KMS-11 (cell line): ENCODE measurements at regions not wholly inside any gene's neighbourhood (a gene's known extent, or its start where the extent isn't known, plus 50 kb on each side); places are given as distances from the start of the nearest gene placed in this dataset.

Experiments used
- H2AFZ ChIP-seq: fragments of 200-600 bp; sonication (generic); 2 replicates; pipeline ENCODE4 v1.6.1; 2016; ENCODE audit warnings: antibody characterized with exemption, mixed run types, low read depth
- H3K27ac ChIP-seq: fragments of 200-600 bp; sonication (generic); 2 replicates; pipeline ENCODE4 v1.6.1; 2016; ENCODE audit warnings: mild to moderate bottlenecking, mixed run types
- H3K27me3 ChIP-seq: fragments of 200-600 bp; sonication (generic); 2 replicates; pipeline ENCODE4 v1.6.1; 2017; ENCODE audit warnings: mild to moderate bottlenecking, low read depth, mixed run types, moderate library complexity; ENCODE audit not compliant: insufficient read depth
- H3K36me3 ChIP-seq: fragments of 200-600 bp; sonication (generic); 2 replicates; pipeline ENCODE4 v1.6.1; 2017; ENCODE audit warnings: mild to moderate bottlenecking, mixed run types; ENCODE audit not compliant: insufficient read depth
- H3K4me1 ChIP-seq: fragments of 200-600 bp; sonication (generic); 2 replicates; pipeline ENCODE4 v1.6.1; 2016; ENCODE audit warnings: mild to moderate bottlenecking, low read depth, mixed run types; ENCODE audit not compliant: poor library complexity, severe bottlenecking
- H3K4me2 ChIP-seq: fragments of 200-600 bp; sonication (generic); 2 replicates; pipeline ENCODE4 v1.7.0; 2016; ENCODE audit warnings: mild to moderate bottlenecking, mixed run types
- H3K4me3 ChIP-seq: fragments of 200-600 bp; sonication (generic); IDR thresholded peaks from 2 replicates; pipeline ENCODE4 v1.6.1; 2017; ENCODE audit warnings: low read depth, low read length, mixed read lengths; ENCODE audit not compliant: insufficient read depth
- H3K79me2 ChIP-seq: fragments of 200-600 bp; sonication (generic); 2 replicates; pipeline ENCODE4 v1.6.1; 2016; ENCODE audit warnings: low read depth, mixed run types; ENCODE audit not compliant: insufficient read depth
- H3K9ac ChIP-seq: fragments of 200-600 bp; sonication (generic); 2 replicates; pipeline ENCODE4 v1.6.1; 2016; ENCODE audit warnings: mild to moderate bottlenecking, mixed run types
- H4K20me1 ChIP-seq: fragments of 200-600 bp; sonication (generic); 2 replicates; pipeline ENCODE4 v1.6.1; 2016; ENCODE audit warnings: mild to moderate bottlenecking, mixed run types; ENCODE audit not compliant: insufficient read depth
- TF ChIP-seq, protein P1 (sequence below): fragments of 200-600 bp; sonication (generic); conservative IDR thresholded peaks from 2 replicates; pipeline ENCODE4 v1.6.1; 2017; ENCODE audit warnings: low read depth, mild to moderate bottlenecking, antibody characterized with exemption, low read length, moderate library complexity, mixed read lengths

DNA sequence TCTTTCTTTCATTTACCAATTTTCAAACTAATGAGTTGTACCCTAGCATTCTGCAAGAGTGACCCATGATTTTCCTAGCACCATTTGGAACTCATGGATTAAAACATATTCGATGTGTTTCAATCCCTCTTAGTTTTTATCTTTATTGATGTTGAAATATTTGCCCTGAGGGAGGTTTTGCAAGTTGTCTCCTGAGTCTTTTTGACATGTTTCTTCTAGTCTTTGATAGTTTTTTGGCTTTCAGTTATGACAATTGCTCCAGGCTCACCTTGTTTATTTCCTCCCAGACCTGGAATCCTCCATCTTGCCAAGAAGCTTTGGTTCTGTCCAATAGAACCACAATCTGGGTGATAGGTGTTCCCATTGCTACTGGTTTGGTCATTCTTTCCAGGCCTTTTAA is 327.8 kb downstream of the WDR11 start:
- H3K27ac ChIP-seq, result no peak overlapping the region

DNA sequence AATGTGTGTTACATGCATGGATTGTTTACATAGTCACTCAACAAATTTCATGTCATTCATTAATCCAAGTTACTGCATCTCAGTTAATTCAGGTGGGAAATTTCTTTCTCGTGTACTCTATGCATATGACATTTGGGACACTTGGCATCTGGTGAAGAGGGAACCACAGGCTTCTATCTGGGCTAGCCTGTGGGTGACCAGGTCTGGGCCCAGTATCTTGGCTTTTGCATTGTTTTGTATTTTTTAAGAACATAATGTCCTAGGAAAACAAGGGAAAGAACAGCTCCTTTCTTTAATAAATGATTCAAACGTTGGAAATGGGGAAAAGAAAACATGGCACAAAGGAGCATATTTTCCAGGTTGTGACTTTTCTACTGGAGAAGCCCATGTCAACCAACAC is 331.1 kb downstream of the WDR11 start:
- H3K4me2 ChIP-seq, result no peak overlapping the region
- H3K9ac ChIP-seq, result no peak overlapping the region
- no peak overlapping the region for H3K27ac ChIP-seq
- TF ChIP-seq, protein P1, sequence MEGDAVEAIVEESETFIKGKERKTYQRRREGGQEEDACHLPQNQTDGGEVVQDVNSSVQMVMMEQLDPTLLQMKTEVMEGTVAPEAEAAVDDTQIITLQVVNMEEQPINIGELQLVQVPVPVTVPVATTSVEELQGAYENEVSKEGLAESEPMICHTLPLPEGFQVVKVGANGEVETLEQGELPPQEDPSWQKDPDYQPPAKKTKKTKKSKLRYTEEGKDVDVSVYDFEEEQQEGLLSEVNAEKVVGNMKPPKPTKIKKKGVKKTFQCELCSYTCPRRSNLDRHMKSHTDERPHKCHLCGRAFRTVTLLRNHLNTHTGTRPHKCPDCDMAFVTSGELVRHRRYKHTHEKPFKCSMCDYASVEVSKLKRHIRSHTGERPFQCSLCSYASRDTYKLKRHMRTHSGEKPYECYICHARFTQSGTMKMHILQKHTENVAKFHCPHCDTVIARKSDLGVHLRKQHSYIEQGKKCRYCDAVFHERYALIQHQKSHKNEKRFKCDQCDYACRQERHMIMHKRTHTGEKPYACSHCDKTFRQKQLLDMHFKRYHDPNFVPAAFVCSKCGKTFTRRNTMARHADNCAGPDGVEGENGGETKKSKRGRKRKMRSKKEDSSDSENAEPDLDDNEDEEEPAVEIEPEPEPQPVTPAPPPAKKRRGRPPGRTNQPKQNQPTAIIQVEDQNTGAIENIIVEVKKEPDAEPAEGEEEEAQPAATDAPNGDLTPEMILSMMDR, result no peak
- no peaks in the 10 kb centered on the region for H4K20me1 ChIP-seq
- H3K27me3 ChIP-seq, result no peaks in the 10 kb centered on the region
- no peak overlapping the region for H2AFZ ChIP-seq
- no peaks in the 10 kb centered on the region for H3K79me2 ChIP-seq
- H3K36me3 ChIP-seq, result no peaks in the 10 kb centered on the region
- no peak overlapping the region for H3K4me3 ChIP-seq
- no peaks in the 10 kb centered on the region for H3K4me1 ChIP-seq

More for the DNA sequence above, 327.8 kb downstream of the WDR11 start:
- no peak overlapping the region for H2AFZ ChIP-seq
- H3K9ac ChIP-seq, result no peak overlapping the region
- no peaks in the 10 kb centered on the region for H3K4me1 ChIP-seq
- TF ChIP-seq, protein P1, result no peak
- no peak overlapping the region for H3K4me2 ChIP-seq
- H3K36me3 ChIP-seq, result no peaks in the 10 kb centered on the region
- H3K27me3 ChIP-seq, result no peaks in the 10 kb centered on the region
- no peak overlapping the region for H3K4me3 ChIP-seq
- no peaks in the 10 kb centered on the region for H3K79me2 ChIP-seq
- H4K20me1 ChIP-seq, result no peaks in the 10 kb centered on the region

DNA sequence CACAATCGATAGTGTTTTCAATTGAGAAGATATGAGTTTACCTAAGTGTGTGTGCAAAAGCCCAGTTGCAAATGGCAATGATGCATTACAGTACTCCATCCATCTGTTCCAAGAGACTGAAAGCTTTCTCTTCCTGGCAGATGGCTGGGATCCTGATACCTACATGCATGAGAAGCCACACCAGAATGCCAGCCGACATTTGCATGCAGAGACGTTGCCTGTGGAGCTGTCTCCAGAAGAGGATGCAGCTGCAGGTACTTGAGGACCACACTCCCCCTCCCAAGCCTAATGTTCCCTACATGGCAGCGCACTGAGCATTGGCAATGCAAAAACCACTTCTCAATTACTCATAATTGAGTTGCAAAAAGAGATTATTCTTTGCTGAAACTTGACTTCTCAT is 332.1 kb downstream of the WDR11 start:
- H3K79me2 ChIP-seq, result no peaks in the 10 kb centered on the region
- no peaks in the 10 kb centered on the region for H3K27me3 ChIP-seq
- no peak overlapping the region for H3K4me2 ChIP-seq

DNA sequence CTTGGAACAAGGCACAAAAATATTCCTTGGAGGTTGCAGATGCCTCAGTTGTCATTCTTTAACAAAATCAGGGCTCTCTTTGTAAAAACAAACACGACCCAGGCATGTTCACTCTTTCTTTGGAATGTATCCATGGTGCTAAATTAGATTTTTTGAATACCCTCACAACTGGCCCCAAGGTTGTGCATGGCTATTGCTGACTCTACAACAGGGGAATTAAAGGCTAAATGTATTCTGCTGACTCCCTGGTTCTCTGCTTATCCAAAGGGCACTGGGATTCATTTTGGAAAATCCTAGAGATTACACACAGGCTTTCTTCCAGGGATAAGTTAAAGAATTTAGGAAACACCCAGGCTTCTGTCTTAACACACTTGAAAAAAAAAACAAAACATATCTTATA is 332.5 kb downstream of the WDR11 start:
- no peak overlapping the region for H2AFZ ChIP-seq
- no peak overlapping the region for H3K4me3 ChIP-seq
- no peaks in the 10 kb centered on the region for H3K79me2 ChIP-seq
- TF ChIP-seq, protein P1, result no peak
- H3K4me1 ChIP-seq, result no peaks in the 10 kb centered on the region
- no peak overlapping the region for H3K4me2 ChIP-seq
- H3K9ac ChIP-seq, result no peak overlapping the region
- H3K36me3 ChIP-seq, result no peaks in the 10 kb centered on the region
- no peak overlapping the region for H3K27ac ChIP-seq
- H4K20me1 ChIP-seq, result no peaks in the 10 kb centered on the region
- no peaks in the 10 kb centered on the region for H3K27me3 ChIP-seq

More for the DNA sequence above, 332.1 kb downstream of the WDR11 start:
- TF ChIP-seq, protein P1, result no peak
- no peak overlapping the region for H3K9ac ChIP-seq
- H3K4me3 ChIP-seq, result no peak overlapping the region
- no peak overlapping the region for H2AFZ ChIP-seq
- no peaks in the 10 kb centered on the region for H4K20me1 ChIP-seq
- no peak overlapping the region for H3K27ac ChIP-seq
- no peaks in the 10 kb centered on the region for H3K36me3 ChIP-seq
- no peaks in the 10 kb centered on the region for H3K4me1 ChIP-seq
